GM19023 (cell line): ENCODE measurements at regions not wholly inside any gene's neighbourhood (a gene's known extent, or its start where the extent isn't known, plus 50 kb on each side); places are given as distances from the start of the nearest gene placed in this dataset.
"Not testable (repeated sequence)": the region's sequence is repeated elsewhere in the genome, so short reads cannot be mapped to it uniquely, and the experiment has no call there.

Experiments
- ATAC-seq: cut with Tn5 transposase; IDR thresholded peaks from one replicate; pipeline ENCODE4 v1.9.1; 2021; ENCODE audit warnings: mild to moderate bottlenecking, moderate library complexity; ENCODE audit not compliant: unreplicated experiment

- ATAC-seq: no peak
Measured at GRCh38 chr2:196515608-196516007, 123.9 kb upstream of the CCDC150 start.

- no peak for ATAC-seq
Measured at GRCh38 chr2:196516564-196516963, 123.0 kb upstream of the CCDC150 start.

GRCh38 chr2:196520605-196521004 is 118.9 kb upstream of the CCDC150 start:
- no peak for ATAC-seq

- ATAC-seq: not testable (repeated sequence)
Measured at GRCh38 chr2:196526981-196527725, 112.4 kb upstream of the CCDC150 start.

GRCh38 chr2:196528486-196529223 is 110.9 kb upstream of the CCDC150 start:
- ATAC-seq: no peak

GRCh38 chr2:196530910-196531309 is 108.6 kb upstream of the CCDC150 start:
- ATAC-seq: no peak

GRCh38 chr2:196533772-196534397 is 105.6 kb upstream of the CCDC150 start:
- ATAC-seq: no peak

GRCh38 chr2:196534495-196534894 is 105.0 kb upstream of the CCDC150 start:
- no peak for ATAC-seq

GRCh38 chr2:196535061-196535460 is 104.5 kb upstream of the CCDC150 start:
- ATAC-seq: no peak

- no peak for ATAC-seq
Measured at GRCh38 chr2:196535742-196536141, 103.8 kb upstream of the CCDC150 start.

GRCh38 chr2:196537311-196537710 is 102.2 kb upstream of the CCDC150 start:
- no peak for ATAC-seq

- ATAC-seq: no peak
Measured at GRCh38 chr2:196538189-196538588, 101.3 kb upstream of the CCDC150 start.

- ATAC-seq: no peak
Measured at GRCh38 chr2:196538646-196539045, 100.9 kb upstream of the CCDC150 start.

GRCh38 chr2:196544906-196545433 is 94.5 kb upstream of the CCDC150 start:
- no peak for ATAC-seq

- ATAC-seq: no peak
Measured at GRCh38 chr2:196546151-196546919, 93.2 kb upstream of the CCDC150 start.

GRCh38 chr2:196549052-196549451 is 90.5 kb upstream of the CCDC150 start:
- ATAC-seq: no peak

GRCh38 chr2:196551014-196551413 is 88.5 kb upstream of the CCDC150 start:
- no peak for ATAC-seq

- no peak for ATAC-seq
Measured at GRCh38 chr2:196555161-196555560, 84.4 kb upstream of the CCDC150 start.

- no peak for ATAC-seq
Measured at GRCh38 chr2:196555726-196556125, 83.8 kb upstream of the CCDC150 start.

GRCh38 chr2:196558497-196558896 is 81.0 kb upstream of the CCDC150 start:
- ATAC-seq: no peak

- ATAC-seq: no peak
Measured at GRCh38 chr2:196563876-196564275, 75.6 kb upstream of the CCDC150 start.
